ENCODE measurements at regions not wholly inside any gene's neighbourhood (a gene's known extent, or its start where the extent isn't known, plus 50 kb on each side); places are given as distances from the start of the nearest gene placed in this dataset.
"Not testable (repeated sequence)": the region's sequence is repeated elsewhere in the genome, so short reads cannot be mapped to it uniquely, and the experiment has no call there.

DNA sequence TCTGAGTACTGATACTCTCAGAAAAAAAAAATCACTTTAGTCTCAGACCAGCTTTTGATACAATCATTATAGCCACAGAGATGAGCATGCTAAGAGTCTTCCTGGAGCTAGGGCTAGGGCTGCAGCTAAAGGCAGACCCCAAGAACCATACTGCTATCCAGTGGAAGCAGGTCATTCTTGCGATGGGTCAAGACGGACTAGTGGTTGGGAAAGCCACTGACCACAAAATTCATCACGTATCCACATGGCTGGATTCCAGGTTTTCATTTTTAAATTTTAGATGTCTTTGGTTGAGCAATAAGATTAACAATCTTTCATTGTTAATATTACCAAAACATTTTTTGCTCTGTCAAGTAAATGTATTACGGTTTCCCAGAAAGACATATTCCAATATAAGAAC is 598.1 kb downstream of the DNAH5 start:
- DNase-seq (ENCODE audit: low read depth) = no peak

DNA sequence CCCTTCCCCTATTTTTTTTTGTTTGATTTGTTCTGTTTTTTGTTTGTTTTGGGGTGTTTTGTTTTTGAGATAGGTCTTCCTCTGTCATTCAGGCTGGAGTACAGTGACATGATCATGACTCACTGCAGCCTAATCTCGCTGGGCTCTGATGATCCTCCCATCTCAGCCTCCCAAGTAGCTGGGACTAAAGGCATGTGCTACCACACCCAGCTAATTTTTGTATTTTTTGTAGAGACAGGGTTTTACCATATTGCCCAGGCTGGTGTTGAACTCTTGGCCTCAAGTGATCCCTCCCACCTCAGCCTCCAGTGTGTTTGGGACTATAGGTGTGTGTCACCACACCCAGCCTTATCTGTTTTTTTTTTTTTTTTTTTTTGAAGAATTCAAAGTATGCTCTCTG is 605.4 kb downstream of the DNAH5 start:
- no peak for DNase-seq (ENCODE audit: low read depth)

DNA sequence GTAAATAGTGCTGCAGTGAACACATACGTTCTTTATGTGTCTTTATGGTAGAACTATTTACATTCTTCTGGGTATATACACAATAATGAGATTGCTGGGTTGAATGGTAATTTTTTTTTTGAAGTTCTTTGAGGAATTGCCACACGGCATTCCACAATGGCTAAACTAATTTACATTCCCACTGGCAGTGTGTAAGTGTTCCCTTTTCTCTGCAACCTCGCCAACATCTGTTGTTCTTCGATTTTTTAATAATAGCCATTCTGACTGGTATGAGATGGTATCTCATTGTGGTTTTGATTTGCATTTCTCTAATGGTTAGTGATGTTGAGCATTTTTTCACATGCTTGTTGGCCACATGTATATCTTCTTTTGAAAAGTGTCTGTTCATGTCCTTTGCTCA is 609.5 kb downstream of the DNAH5 start:
- DNase-seq (ENCODE audit: low read depth) = not testable (repeated sequence)

DNA sequence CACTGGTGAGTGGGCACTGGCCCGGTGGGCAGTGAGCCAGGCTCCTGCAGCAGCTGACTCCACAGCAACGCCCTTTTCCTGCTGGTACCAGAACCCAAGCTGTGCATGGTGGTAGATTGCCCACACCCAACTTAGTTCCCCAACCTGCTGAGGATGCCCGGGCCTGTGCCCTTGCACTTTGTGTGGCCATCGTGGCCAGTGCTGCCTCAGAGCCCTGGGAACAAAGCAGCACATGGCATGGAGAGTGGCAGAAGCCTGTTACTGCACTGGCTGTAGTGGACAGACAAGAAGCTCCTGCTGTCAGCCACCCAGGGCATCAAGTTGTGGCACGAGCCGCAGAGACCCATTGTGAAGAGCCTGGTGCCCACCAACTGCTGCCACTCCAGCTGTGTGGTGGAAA is 612.9 kb downstream of the DNAH5 start:
- no peak for DNase-seq (ENCODE audit: low read depth)

DNA sequence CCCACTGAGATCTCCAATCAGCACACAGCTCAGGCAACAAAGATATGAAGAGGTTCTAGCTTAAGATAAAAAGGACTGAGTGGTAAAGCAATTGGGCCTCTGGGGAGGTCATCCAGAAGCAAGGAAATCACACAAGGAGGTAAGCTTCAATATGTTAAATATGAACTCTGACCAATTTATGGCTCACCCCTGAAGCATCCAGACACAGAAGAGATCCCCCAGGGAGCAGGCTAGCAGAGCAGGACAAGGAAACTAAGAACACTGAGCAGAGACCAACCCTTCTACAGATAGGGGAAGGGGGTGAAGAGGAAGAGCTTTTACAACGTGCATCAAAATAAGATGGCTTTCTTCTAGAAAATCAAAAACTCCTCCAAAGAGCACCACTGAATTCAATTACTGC is 616.2 kb downstream of the DNAH5 start:
- no peak for DNase-seq (ENCODE audit: low read depth)

DNA sequence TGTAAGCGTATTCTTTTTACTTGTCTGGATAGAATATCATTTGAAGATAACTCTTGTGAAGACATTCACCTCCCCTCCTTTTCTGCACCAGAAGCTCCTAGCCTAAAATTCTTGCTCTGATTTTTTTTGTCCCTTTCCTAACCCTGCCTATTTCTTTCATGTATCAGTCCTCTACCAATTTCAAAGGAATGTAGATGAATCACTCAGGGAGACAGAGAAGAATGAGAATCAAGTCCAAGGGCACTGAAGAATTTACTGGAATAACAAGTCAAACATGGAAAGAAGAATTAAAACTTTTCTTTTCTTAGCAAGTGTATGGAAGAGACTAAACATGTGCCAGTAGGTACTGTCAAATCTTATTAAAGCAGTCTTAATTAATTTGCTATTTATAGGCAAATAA is 618.7 kb downstream of the DNAH5 start:
- DNase-seq (ENCODE audit: low read depth) = no peak

DNA sequence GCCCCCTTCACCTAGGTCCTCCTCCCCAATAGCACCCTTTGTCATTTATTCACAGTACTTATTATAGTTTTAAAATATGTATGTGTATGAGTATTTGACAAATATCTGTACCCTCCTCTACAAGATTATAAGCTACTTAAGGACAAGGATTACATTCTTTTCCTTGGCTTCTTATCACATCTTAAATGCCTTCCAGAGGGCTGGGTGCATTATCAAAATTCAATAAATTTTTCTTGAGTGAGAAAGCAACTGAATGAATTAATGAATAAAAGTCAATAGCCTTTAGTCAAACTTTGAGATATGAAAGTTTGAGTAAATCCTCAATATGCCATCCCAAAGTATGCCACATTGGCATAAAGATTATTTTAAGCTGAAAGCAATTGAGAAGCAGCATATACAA is 621.7 kb downstream of the DNAH5 start:
- DNase-seq (ENCODE audit: low read depth) = no peak

DNA sequence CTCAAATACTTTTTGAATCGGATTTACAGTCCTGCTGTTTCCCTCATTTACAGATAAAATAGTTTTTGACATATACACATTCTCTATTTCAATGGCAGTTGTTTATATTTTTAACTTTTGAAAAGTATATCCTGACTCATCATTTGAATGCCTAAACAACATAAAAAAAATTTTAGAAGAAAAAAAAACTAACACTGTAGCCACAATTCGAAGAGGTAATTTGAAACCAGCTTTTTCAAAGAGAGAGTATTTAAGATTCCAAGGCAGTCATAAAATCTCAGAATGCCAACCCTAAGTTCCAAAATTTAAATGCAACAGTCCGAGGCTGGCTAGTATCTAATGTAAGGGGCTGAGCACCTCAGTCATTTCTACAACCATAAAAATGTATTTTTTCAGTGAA is 626.8 kb downstream of the DNAH5 start:
- DNase-seq (ENCODE audit: low read depth) = no peak

DNA sequence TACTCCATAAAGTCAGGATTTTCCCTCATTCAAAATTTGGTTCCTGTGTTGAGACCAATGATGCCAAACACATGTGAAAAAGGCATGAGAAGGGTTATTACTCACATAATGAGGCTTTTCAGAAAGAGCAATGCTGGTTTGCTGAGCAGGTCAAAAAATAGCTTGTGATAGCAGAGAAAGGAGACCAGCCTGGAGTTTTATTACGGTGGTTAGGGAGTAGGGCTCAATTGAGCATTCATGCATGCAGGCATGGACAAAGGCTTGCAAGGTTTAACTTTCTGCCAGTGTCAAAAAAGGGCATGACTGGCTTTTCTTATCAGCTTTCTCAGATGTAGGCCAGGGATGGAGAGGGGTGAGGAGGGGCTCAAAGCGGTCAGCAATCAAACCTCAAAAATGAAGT is 628.3 kb downstream of the DNAH5 start:
- no peak for DNase-seq (ENCODE audit: low read depth)

DNA sequence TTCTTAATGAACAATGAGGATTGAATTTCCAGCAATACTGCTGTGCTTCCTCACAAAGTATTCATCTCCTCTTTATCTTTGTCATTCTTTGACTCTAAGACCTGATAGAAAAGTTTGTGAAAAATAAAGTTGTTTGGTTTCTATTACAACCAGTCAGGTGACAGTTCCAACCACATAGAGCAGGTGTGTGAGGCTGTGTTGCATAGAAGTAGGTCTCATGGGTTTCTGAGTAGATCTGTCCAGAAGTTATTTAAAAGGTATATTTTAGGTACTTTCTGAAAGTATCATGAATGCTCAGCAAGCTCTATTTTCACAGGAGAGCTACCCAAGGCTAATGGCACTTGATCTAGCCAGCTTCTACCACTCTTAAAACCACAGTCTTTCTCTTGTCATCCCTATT is 637.0 kb downstream of the DNAH5 start:
- DNase-seq (ENCODE audit: low read depth) = no peak

DNA sequence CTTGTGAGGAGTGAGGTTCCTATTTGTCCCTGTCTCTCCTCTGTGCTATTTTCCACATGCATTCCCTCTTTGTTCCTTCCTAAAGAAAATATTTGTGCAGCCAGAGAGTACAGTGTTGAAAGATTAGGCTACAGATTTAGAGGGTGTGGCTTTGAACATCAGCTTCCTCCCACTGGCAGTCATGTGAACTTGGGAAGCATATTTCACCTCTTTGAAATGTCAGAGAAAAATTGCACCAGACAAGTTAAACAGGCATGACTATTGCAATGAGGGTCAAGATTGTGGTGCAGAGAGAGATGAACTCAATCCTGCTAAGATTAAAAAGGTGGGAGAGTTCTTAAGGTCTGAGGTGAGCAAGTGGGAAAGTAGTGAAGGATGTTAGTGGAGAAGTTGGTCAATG is 641.0 kb downstream of the DNAH5 start:
- DNase-seq (ENCODE audit: low read depth) = no peak

DNA sequence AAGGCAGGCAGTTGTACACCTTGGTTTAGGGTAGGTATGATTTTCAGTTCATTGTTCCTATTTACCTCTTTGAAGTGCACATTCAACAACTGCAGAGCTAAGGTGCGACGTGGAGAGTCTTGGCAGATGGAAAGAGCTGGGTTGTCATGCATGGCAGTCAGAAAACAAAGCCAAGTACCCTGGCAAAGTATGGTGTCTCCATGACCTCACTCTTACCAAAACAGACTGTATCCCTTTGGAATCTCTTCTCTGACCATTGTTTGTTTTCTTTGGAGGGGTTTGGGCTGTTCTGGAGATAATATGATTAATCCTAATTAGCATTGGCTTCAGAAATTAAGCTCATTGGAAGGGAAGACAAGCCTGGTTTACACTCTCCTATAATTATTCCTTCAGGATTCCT is 665.7 kb downstream of the DNAH5 start:
- DNase-seq (ENCODE audit: low read depth) = no peak

DNA sequence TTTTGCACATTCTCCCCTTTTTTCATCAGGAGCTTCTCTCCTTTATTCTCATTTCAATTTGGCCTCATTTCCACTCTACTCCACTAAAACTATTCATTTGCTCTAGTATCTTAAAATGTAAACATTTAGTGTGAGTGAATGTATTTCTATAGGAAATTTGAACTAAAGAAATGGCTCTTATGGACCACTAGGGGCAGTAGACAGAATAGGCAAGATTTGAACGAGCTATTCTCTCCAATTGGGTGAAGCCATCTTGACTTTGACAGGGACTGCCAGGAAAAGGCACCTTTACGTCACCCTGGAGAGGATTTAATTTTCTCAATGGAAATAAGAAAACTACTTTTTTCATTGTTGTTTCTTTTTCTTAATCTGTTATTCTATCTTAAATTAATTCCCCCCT is 666.3 kb downstream of the DNAH5 start:
- DNase-seq (ENCODE audit: low read depth) = no peak

DNA sequence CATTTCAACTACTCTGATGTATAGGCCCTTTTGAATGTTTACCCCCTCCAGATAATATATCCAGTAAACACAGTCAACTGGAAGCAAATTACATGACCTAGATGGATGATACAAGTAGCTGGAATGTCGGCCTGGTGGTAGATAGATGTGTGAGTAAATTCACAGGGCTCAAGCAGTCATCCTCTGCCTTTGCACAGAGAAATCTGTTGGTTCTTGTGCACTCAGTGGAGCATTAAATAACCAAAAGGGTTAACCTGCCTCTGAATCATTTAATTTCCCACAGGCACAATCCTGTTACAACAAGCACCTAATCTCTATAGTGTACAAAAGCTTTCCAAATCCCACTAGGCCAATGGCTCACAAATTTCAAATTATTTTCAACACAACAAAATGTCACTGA is 668.3 kb downstream of the DNAH5 start:
- DNase-seq (ENCODE audit: low read depth) = no peak

DNA sequence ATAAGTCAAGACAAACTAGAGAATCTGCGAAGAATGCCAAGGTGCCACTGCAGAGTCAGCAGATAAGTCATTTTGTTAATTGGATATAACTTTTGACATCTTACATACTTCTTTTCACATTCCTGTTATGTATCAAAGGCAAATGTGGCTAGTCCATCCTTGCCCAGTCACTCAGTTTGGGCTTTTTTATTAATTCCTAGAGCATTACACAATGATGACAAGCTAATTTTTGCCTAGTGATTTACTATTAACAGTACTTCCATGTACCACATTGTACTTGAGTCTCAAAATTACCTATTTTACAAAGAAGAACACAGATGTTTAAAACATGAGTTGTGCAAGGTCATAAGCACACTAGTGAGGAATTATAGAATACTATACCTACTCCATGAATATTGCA is 680.8 kb downstream of the DNAH5 start:
- no peak for DNase-seq (ENCODE audit: low read depth)

DNA sequence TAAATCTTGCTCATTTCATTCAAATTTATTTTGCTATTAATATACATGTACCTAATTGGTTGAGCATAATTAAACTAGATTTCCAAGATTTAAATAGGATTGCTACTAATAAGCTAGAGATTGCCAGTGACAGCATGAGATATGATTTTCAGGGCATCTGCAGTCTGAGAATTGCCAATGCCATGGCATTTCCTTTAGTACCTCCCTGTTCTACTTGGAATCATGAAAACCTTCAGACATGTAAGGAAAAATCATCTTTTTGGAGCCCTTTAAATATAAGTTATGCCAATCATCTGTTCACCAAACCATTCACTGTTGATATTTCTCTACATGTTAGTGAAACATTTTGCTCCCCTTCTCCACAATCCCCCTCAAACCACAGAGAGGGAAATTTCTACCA is 691.4 kb downstream of the DNAH5 start:
- DNase-seq (ENCODE audit: low read depth) = no peak

DNA sequence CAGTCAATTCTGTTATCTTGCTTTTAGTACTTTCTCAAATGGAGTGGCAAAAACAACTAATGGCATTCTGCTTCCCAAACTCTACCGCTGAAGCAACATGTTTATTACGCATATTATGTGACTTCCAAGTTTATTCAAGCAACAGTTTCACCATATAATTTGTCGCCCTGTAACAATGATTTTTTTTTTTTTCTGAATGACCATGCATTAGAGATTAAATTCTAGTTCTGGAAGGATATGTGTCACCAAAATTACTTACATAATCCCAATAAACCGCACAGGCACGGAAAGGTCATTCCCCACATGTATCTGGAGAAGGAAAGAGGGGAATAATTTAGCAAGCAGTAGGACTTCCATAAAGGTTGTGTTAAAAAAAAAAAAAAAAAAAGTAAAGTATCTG is 691.8 kb downstream of the DNAH5 start:
- no peak for DNase-seq (ENCODE audit: low read depth)

DNA sequence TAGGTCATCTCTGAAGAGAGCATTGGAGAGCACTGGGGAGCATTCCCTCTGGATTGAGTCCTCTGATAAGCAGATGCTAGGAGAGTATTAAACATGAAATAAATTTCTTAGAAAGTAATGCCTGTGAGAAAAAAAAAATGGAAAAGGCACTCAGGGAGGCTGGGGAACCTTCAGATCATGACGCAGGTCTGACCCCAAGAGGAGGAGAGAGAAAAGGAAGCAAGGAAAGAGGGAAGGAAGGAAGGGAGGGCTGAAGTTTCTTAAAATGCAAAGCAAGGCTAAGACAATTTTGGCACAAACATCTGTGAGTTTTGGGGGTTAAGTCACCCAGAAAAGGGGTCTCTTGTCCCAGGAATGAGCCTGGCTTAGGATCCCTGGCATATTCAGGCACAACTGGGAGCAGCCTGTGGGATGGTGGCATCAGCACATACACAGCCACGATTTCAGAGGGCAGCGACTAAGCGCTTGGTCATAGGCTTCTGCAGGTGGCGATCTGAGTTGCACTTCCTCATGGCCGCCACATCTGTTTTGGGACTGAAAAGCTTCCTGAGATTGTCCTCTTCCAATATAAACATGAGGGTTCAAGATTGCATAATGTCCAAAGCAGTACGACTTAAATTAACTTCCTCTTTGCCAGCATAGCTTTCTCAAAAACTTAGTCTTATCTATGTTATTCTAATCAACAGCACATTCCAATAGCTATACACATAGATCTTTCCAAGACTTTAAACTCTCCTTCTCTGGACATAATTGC is 692.7 kb downstream of the DNAH5 start:
- DNase-seq (ENCODE audit: low read depth) = no peak

DNA sequence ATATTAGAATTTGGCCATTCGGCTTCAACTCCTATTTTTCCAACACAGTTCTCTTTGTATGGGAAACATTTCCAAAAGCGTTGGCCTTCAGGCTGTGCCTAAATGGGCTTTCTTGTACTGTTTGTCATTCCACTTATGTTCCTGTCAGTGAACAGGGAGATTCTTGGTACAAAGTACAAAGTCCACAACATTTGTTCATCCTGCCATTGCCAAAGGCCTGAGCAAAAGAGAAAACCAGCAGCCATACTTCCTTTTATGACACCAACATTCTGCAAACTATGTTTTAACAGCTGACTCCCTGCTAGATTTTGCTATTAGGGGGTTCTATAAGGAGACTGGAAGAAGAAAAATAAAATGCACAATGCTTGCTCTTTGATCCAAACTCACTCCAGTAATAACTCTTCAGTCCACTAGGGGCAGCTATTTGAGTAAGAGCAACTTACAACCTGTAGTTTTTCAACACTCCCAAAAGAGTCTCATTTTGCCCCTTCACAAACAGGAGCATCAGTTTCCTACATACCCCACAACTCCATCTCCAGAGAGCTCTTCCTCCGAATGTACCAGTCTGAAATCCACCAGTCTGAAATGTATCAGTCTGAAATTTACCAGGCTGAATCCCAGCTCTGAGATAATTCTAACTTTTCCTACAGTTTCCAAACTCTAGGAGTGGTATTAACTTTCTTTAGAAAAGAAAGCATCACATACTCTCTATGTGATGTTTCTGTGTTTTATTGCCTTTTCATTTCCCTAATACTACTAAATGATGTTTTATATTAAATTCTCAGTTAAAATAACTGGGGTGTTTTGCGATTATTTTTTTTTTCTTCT is 693.8 kb downstream of the DNAH5 start:
- no peak for DNase-seq (ENCODE audit: low read depth)

DNA sequence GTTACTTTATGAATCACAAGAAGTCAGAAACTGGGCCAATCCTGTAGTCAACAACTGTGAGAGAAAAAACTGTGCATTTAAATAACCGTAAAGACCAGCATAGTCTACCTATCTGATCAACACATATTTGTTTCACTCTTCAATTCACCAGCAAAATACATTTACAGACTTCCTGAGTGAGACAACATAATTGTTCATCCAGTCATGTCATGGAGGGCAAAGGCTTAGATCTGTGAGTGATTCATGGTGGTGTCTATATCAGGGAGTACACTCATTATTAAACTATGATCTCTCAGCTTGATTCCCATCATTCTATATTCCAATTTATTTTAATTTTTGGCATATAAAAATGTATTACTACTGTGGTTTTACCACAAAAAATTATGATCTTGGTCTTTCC is 694.6 kb downstream of the DNAH5 start:
- DNase-seq (ENCODE audit: low read depth) = no peak

DNA sequence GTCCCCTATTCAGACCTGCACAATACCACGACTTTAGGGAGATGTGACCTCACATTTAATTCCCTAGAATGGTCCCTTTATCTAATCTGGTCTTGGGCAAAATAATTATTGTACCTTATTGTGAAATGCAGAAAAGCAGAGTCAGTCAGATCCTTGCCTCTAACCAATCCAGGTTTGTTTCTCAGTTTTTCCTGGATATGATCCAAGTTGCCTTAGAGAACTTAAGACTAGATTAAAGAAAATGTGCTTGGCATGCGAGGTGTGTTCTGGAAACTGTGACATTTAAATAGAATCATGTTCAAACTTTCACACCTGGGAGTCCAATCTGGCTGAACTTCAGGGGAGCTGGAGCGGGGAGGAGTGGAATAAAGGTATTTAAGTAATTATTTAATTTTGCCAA is 696.2 kb downstream of the DNAH5 start:
- no peak for DNase-seq (ENCODE audit: low read depth)

DNA sequence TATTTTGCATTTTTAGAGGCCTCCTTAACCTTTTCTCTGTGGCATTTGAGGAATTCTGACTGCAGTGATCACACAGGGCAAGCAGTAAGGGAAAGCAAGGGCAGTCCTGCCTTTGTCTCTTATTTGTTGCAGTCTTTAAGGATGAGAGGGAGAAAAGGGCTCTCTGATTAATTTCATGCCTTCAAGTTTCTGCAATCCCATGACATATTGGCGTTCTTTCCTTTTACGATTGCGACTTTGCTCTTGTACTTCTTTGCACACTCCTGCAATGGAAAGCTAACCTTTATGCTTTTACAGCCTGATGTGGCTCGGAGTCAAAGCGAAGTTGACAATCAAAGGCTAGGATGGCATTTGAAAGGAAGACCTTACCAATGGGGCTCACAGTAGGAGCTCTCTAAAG is 698.4 kb downstream of the DNAH5 start:
- DNase-seq (ENCODE audit: low read depth) = no peak

DNA sequence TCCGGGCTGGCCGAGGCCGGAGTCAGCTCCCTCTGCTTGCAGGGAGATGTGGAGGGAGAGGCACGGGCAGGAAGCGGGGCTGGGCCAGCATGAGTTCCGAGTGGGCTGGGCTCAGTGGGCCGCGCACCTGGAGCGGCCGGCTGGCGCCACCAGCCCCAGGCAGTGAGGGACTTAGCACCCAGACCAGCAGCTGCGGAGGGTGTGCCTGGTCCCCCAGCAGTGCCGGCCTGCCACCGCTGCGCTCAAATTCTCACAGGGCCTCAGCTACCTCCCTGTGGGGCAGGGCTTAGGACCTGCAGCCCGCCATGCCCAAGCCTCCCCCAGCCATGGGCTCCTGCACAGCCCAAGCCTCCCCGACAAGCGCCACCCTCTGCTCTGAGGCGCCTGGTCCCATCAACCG is 700.3 kb downstream of the DNAH5 start:
- DNase-seq (ENCODE audit: low read depth) = no peak

DNA sequence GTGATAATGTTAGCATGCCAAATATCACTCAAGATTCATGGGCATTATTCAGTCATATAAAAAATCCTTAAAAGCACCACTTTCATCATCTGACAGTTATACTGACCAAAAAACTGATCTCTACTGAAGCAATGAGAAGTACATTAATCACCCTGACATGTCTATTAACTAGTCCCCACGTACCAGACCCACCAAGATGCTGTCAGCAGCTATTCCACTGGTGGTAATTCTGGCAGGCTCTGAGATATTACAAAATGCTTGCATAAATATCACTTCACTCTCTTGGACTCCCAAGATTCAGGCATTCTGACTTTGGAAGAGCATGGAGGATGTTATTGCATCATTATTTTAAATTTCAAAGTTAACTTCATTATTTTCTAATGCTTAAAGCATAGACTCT is 717.0 kb downstream of the DNAH5 start:
- DNase-seq (ENCODE audit: low read depth) = no peak
